Cardiac muscle cell (in vitro differentiated cells and primary cell): ENCODE measurements at regions not wholly inside any gene's neighbourhood (a gene's known extent, or its start where the extent isn't known, plus 50 kb on each side); places are given as distances from the start of the nearest gene placed in this dataset.

Experiments
- DNase-seq, 2 donors: peaks; one replicate each; pipeline versions ENCODE4 v3.0.0 to v3.0.0-alpha.2; 2010 to 2017; ENCODE audit warnings: low read depth in 1 of 2, low spot score in 1 of 2
- H3K27ac ChIP-seq: fragments of 200-600 bp; sonication (generic); 2 replicates; pipeline ENCODE4 v1.5.1; 2016
- H3K27me3 ChIP-seq: fragments of 200-600 bp; sonication (generic); 2 replicates; pipeline ENCODE4 v1.6.0; 2016; ENCODE audit warnings: control low read depth
- H3K36me3 ChIP-seq: fragments of 200-600 bp; sonication (generic); 2 replicates; pipeline ENCODE4 v1.5.1; 2016; ENCODE audit warnings: control low read depth
- H3K4me1 ChIP-seq: fragments of 200-600 bp; sonication (generic); 2 replicates; pipeline ENCODE4 v1.8.1; 2017; ENCODE audit warnings: low read depth, mild to moderate bottlenecking, mixed run types
- H3K4me3 ChIP-seq: fragments of 200-600 bp; sonication (generic); 2 replicates; pipeline ENCODE4 v1.5.1; 2016; ENCODE audit warnings: mild to moderate bottlenecking
- H3K9me3 ChIP-seq: fragments of 200-600 bp; sonication (generic); 2 replicates; pipeline ENCODE4 v1.5.1; 2017; ENCODE audit warnings: low read depth, mild to moderate bottlenecking, control low read depth
- TF ChIP-seq, protein P1 (sequence below): IDR thresholded peaks from 2 replicates; pipeline ENCODE4 v1.5.1; 2012; ENCODE audit warnings: low read depth, mild to moderate bottlenecking, low read length

DNA sequence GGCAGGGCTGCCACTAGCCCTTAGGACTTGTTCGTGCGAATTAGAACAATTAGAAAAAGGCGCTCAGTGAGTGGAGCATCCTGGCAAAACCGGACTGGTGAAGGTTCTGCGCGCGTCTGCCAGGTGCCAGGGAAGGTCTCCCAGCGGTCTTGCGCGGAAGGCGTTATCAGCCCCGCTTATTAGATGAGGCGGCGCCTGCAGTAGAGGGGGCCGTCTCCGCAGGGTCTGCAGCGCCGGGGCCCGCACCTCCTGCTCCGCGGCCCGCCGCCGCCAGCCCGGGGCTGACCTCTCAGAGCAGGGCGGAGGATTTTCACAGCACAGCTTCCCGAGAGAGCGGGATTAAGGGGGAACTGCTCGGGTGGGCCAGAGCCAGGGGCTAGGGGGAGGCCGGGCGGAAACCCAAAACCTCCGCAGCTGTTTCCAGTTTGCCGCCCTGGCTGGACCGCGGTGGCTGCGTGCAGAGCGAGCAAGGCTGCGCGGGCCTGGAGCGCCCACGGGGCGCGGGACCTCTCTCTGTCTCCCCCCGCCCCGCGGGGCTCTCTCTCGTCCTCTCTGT lies 155.2 kb downstream of the FOXD2 start:
- peak overlapping the region; percentile 4 for H3K4me3 ChIP-seq
- peak in 1 of 2 donors; percentile 47 for DNase-seq
- no peak overlapping the region for H3K27ac ChIP-seq
- H3K4me1 ChIP-seq: peaks cover 7% of the 10 kb centered on the region
- H3K36me3 ChIP-seq: no peaks in the 10 kb centered on the region
- H3K27me3 ChIP-seq: peaks cover 26% of the 10 kb centered on the region
- TF ChIP-seq, protein P1, sequence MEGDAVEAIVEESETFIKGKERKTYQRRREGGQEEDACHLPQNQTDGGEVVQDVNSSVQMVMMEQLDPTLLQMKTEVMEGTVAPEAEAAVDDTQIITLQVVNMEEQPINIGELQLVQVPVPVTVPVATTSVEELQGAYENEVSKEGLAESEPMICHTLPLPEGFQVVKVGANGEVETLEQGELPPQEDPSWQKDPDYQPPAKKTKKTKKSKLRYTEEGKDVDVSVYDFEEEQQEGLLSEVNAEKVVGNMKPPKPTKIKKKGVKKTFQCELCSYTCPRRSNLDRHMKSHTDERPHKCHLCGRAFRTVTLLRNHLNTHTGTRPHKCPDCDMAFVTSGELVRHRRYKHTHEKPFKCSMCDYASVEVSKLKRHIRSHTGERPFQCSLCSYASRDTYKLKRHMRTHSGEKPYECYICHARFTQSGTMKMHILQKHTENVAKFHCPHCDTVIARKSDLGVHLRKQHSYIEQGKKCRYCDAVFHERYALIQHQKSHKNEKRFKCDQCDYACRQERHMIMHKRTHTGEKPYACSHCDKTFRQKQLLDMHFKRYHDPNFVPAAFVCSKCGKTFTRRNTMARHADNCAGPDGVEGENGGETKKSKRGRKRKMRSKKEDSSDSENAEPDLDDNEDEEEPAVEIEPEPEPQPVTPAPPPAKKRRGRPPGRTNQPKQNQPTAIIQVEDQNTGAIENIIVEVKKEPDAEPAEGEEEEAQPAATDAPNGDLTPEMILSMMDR: no peak
- no peaks in the 10 kb centered on the region for H3K9me3 ChIP-seq

DNA sequence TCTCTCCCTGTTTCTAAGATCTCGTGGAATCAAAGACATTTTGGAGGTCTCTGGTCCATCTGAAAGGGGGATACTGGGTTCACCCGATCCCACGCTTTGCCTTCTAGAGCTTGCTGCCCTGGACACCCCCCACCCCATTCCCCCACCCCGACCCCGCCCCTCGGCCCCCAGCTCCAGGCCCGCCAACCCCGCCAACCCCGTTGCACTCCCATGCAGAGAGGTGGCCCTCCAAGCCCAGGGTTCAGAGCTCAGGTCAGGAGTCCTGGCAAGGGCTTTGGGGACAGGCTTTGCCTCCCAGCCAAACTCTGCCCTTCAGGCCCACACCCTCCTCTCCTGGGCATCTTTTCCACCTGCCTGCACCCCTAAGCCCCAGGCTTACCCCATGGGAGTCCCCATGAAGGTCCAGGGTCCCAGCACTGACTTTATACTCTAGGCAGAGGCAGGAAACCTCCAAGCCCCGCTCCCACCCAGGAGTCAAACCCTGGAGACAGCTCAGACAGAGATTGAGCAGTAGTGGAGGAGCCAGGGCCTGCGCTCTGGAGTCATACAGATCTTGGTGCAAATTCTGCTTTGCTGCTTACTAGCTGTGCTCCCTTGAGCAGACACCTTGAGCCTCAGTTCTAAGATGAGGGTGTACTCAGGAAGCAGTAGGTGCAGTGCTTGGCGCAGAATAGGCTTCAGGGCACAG lies 155.9 kb downstream of the FOXD2 start:
- no peak overlapping the region for H3K4me3 ChIP-seq
- H3K36me3 ChIP-seq: no peaks in the 10 kb centered on the region
- no peak overlapping the region for H3K27ac ChIP-seq
- peaks cover under 1% of the 10 kb centered on the region for H3K4me1 ChIP-seq
- no peaks in the 10 kb centered on the region for H3K9me3 ChIP-seq
- no peak for DNase-seq
- H3K27me3 ChIP-seq: peaks cover 26% of the 10 kb centered on the region
- TF ChIP-seq, protein P1: no peak

DNA sequence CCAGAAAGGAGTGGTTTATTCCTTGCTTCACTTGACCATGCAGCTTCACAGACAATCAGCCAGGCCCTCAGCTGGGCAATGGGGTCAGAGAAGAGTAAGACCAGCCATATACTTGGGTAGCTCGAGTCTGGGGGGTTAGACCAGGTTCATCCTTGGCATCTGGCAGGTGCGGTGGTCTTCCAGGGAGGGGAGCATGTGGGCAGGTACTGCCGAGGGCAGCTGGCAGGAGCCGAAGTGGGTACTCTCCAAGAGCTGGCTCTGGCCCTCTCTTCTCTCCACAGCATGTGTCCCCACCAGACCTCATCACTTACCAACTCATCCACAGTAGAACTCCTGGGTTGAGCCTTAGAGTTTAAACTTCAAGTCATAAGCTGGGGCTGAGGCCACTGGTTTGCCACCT lies 156.8 kb downstream of the FOXD2 start:
- H3K36me3 ChIP-seq: no peaks in the 10 kb centered on the region
- DNase-seq: no peak

DNA sequence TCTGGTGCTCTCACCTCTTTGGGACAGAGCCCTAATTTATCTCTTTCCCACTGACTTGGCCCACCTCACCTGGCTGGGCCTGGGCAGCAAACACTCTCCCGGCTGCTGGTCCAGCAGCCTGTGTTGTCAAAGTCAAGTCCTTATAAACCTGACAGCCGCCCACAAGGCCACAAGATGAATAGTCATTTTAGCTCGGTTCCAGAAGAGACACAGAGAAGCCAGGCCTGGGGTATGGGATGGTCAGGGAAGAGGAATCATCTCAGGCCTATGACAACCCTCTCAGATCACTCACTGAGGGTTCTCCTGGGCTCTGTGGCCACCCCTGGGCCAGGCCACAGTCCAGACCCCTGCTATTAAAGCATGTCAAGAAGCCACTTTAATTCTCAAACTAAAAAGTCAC lies 158.5 kb downstream of the FOXD2 start:
- TF ChIP-seq, protein P1: no peak
- DNase-seq: no peak

More for the DNA sequence above, 156.8 kb downstream of the FOXD2 start:
- Histone ChIP-seq H3K4me3 (no peak overlapping the region), H3K27ac (no peak overlapping the region), H3K4me1 (no peaks in the 10 kb centered on the region), H3K27me3 (peaks cover 26% of the 10 kb centered on the region), H3K9me3 (no peaks in the 10 kb centered on the region)
- TF ChIP-seq, protein P1: no peak

DNA sequence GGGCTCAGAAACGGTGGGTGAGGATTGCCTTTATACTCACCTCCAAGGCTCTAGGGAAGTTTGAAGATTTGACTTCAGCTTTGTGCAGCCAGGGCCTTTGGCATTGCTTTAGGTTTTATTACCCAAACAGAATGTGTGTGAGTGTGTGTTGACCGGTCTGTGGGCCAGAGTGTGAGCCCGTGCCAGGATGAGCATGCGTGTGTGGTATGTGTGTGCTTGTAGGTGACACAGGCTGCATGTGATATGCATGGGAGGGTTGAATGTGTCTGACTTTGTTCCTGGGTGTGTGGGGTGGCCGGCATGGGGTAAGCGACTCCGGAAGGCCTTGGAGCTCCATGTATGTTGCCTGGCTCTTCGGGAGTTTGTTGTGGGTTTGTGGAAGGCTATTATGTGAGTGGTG lies 160.5 kb downstream of the FOXD2 start:
- peaks cover 17% of the 10 kb centered on the region for H3K27me3 ChIP-seq
- H3K9me3 ChIP-seq: no peaks in the 10 kb centered on the region
- TF ChIP-seq, protein P1: no peak
- no peak overlapping the region for H3K4me3 ChIP-seq
- no peaks in the 10 kb centered on the region for H3K4me1 ChIP-seq
- DNase-seq: no peak
- H3K36me3 ChIP-seq: no peaks in the 10 kb centered on the region
- no peak overlapping the region for H3K27ac ChIP-seq

More for the DNA sequence above, 158.5 kb downstream of the FOXD2 start:
- Histone ChIP-seq H3K9me3 (no peaks in the 10 kb centered on the region), H3K27ac (no peak overlapping the region), H3K4me3 (no peak overlapping the region), H3K4me1 (no peaks in the 10 kb centered on the region), H3K36me3 (no peaks in the 10 kb centered on the region), H3K27me3 (peaks cover 26% of the 10 kb centered on the region)
